DND-41 (cell line): ENCODE measurements at regions not wholly inside any gene's neighbourhood (a gene's known extent, or its start where the extent isn't known, plus 50 kb on each side); places are given as distances from the start of the nearest gene placed in this dataset.

Source experiments
- ATAC-seq: fragments of 200-7000 bp; cut with Tn5 transposase; 3 replicates; pipeline ENCODE4 v1.9.1; 2021; ENCODE audit warnings: low read depth; ENCODE audit not compliant: insufficient read depth
- DNase-seq: peaks from one replicate; pipeline ENCODE4 v3.0.0-alpha.2; 2020
- H2AFZ ChIP-seq: 2 replicates; pipeline ENCODE4 v1.6.0; 2012; ENCODE audit warnings: low read depth, low read length
- H3K27ac ChIP-seq: 2 replicates; pipeline ENCODE4 v1.5.1; 2012; ENCODE audit warnings: low read length, inconsistent platforms
- H3K27me3 ChIP-seq: fragments of 200-600 bp; sonication (generic); 2 replicates; pipeline ENCODE4 v1.6.0; 2012; ENCODE audit warnings: low read length, mild to moderate bottlenecking, inconsistent platforms; ENCODE audit not compliant: insufficient read depth, poor library complexity
- H3K36me3 ChIP-seq: 2 replicates; pipeline ENCODE4 v1.5.1; 2012; ENCODE audit warnings: low read length, inconsistent platforms; ENCODE audit not compliant: insufficient read depth
- H3K4me1 ChIP-seq: 2 replicates; pipeline ENCODE4 v1.5.1; 2012; ENCODE audit warnings: mild to moderate bottlenecking, low read length; ENCODE audit not compliant: insufficient read depth
- H3K4me2 ChIP-seq: 2 replicates; pipeline ENCODE4 v1.6.0; 2012; ENCODE audit warnings: mild to moderate bottlenecking, moderate library complexity, low read length, inconsistent platforms; ENCODE audit not compliant: insufficient read depth
- H3K4me3 ChIP-seq, 2 experiments: fragments of 200-600 bp in 1 of 2; shearing (Covaris generic) in 1 of 2; 2 replicates each; pipeline ENCODE4 v1.5.1; 2012 to 2016; ENCODE audit warnings: inconsistent platforms in 2 of 2, low read length in 2 of 2, mild to moderate bottlenecking in 2 of 2, low read depth in 1 of 2, moderate library complexity in 1 of 2
- H3K79me2 ChIP-seq: 2 replicates; pipeline ENCODE4 v1.6.0; 2012; ENCODE audit warnings: low read length, inconsistent platforms; ENCODE audit not compliant: insufficient read depth
- H3K9ac ChIP-seq: 2 replicates; pipeline ENCODE4 v1.6.0; 2012; ENCODE audit warnings: low read depth, mild to moderate bottlenecking, inconsistent platforms, low read length, moderate library complexity
- H3K9me3 ChIP-seq: 2 replicates; pipeline ENCODE4 v1.5.1; 2012; ENCODE audit warnings: low read length, moderate library complexity, mild to moderate bottlenecking, inconsistent platforms; ENCODE audit not compliant: insufficient read depth, severe bottlenecking
- H4K20me1 ChIP-seq: 2 replicates; pipeline ENCODE4 v1.6.0; 2012; ENCODE audit warnings: low read length; ENCODE audit not compliant: insufficient read depth
- EZH2 ChIP-seq: IDR thresholded peaks from 3 replicates; pipeline ENCODE4 v1.6.1; 2012; ENCODE audit warnings: borderline replicate concordance, low read depth, mild to moderate bottlenecking, moderate library complexity, low read length, inconsistent platforms; ENCODE audit not compliant: severe bottlenecking
- TF ChIP-seq, protein P1 (sequence below): IDR thresholded peaks from 2 replicates; pipeline ENCODE4 v1.5.1; 2012; ENCODE audit warnings: borderline replicate concordance, low read length, moderate library complexity, mild to moderate bottlenecking; ENCODE audit not compliant: poor library complexity, severe bottlenecking; ENCODE audit errors: extremely low read depth

DNA sequence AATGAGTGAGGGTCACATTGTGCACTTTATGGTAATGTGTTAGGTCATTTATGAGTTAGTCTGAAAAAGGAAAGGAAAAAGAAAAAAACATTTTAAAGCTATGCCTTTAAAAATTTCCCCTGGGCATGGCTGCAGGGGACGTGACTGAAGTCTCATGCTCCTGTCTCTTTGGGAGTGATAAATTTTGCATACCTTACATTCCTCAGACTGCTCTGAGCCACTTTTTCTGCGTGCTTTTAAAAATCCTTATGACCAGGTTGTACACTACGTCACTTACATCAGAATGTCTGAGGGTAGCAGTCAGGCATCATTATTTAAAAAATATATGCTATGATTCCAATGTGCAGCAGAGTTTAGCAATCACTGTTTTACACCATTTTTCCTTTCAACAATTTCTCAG is 121.2 kb downstream of the RFPL4B start:
- Histone ChIP-seq H3K27ac (no peak overlapping the region), H3K27me3 (no peaks in the 10 kb centered on the region), H2AFZ (no peak overlapping the region), H3K4me1 (no peaks in the 10 kb centered on the region), H4K20me1 (no peaks in the 10 kb centered on the region), H3K9me3 (no peaks in the 10 kb centered on the region), H3K9ac (no peak overlapping the region), H3K4me2 (no peak overlapping the region), H3K36me3 (no peaks in the 10 kb centered on the region), H3K79me2 (no peaks in the 10 kb centered on the region), H3K4me3 (no peak overlapping the region)
- TF ChIP-seq, protein P1, sequence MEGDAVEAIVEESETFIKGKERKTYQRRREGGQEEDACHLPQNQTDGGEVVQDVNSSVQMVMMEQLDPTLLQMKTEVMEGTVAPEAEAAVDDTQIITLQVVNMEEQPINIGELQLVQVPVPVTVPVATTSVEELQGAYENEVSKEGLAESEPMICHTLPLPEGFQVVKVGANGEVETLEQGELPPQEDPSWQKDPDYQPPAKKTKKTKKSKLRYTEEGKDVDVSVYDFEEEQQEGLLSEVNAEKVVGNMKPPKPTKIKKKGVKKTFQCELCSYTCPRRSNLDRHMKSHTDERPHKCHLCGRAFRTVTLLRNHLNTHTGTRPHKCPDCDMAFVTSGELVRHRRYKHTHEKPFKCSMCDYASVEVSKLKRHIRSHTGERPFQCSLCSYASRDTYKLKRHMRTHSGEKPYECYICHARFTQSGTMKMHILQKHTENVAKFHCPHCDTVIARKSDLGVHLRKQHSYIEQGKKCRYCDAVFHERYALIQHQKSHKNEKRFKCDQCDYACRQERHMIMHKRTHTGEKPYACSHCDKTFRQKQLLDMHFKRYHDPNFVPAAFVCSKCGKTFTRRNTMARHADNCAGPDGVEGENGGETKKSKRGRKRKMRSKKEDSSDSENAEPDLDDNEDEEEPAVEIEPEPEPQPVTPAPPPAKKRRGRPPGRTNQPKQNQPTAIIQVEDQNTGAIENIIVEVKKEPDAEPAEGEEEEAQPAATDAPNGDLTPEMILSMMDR = no peak
- no peak for TF ChIP-seq EZH2
- ATAC-seq (no peak), DNase-seq (no peak)

DNA sequence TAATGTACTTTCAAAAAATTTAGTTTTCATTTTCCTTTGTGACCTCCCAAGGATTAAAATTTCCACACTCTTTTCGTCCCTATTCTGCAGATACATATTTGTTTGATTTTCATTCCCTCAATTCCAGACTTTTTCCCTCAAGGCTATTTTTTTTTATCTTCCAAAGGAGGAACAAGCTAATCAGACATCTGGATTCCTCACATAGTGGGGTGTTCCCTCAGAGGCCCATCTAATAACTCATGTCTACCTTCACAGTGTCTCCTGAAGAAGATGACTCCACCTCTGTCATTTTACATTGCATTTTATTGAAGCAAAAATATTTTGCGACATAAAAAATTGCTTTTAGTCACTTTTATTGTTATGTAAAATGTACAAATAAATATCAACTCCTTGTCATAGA is 122.2 kb downstream of the RFPL4B start:
- H3K27ac ChIP-seq = no peak overlapping the region
- no peak overlapping the region for H3K4me2 ChIP-seq
- no peaks in the 10 kb centered on the region for H3K4me1 ChIP-seq
- TF ChIP-seq, protein P1 = no peak
- no peak for TF ChIP-seq EZH2
- H2AFZ ChIP-seq = no peak overlapping the region
- no peaks in the 10 kb centered on the region for H3K27me3 ChIP-seq
- ATAC-seq = no peak
- no peaks in the 10 kb centered on the region for H3K79me2 ChIP-seq
- H4K20me1 ChIP-seq = no peaks in the 10 kb centered on the region
- no peak overlapping the region for H3K4me3 ChIP-seq
- H3K36me3 ChIP-seq = no peaks in the 10 kb centered on the region
- H3K9ac ChIP-seq = no peak overlapping the region
- H3K9me3 ChIP-seq = no peaks in the 10 kb centered on the region
- DNase-seq = no peak

DNA sequence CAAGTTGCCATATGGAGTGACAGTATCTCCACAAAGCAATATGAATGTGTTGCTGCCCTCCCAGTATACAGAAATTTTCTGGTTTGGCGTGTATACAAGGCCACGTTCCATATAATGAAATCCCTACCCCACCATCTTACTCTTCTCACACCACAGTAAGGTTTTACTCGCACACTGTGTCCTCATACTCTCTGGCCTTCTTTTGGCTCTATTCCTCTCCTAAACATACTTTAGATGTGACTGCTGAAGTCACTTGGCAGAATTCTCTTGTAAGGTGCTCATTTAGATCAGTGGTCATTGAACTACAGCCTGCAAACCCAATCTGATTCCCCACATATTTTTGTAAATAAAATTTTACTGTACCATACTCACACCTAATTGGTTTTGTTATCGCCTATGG is 123.2 kb downstream of the RFPL4B start:
- Histone ChIP-seq H3K79me2 (no peaks in the 10 kb centered on the region), H3K36me3 (no peaks in the 10 kb centered on the region), H3K9me3 (no peaks in the 10 kb centered on the region), H3K9ac (no peak overlapping the region), H3K4me2 (no peak overlapping the region), H2AFZ (no peak overlapping the region), H3K27me3 (no peaks in the 10 kb centered on the region), H3K27ac (no peak overlapping the region), H3K4me3 (no peak overlapping the region), H4K20me1 (no peaks in the 10 kb centered on the region), H3K4me1 (no peaks in the 10 kb centered on the region)
- DNase-seq = no peak
- no peak for ATAC-seq
- TF ChIP-seq EZH2 = no peak
- TF ChIP-seq, protein P1 = no peak

DNA sequence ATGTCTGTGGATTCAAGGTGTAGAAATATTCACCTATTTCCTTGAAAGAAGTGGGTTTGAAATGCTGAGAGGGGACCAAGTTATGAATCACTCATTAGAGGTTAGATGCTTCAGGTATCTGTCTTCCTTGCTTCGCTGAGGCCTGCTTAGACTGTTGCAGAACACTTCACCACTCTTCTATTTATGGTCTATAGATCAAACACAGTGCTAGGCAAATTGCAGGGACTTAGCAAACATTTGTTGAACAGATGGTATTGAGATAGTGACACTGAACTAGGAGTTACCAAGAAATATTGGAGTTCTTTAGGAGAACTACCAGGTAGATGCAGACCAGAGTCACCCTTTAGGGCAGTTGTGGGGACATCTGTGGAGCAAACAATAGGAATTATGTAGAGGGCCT is 123.8 kb downstream of the RFPL4B start:
- H3K79me2 ChIP-seq = no peaks in the 10 kb centered on the region
- TF ChIP-seq, protein P1 = no peak
- no peak for TF ChIP-seq EZH2
- ATAC-seq (no peak), DNase-seq (no peak)
- no peak overlapping the region for H2AFZ ChIP-seq
- H3K27me3 ChIP-seq = no peaks in the 10 kb centered on the region
- H4K20me1 ChIP-seq = no peaks in the 10 kb centered on the region
- no peaks in the 10 kb centered on the region for H3K9me3 ChIP-seq
- no peak overlapping the region for H3K4me3 ChIP-seq
- no peaks in the 10 kb centered on the region for H3K4me1 ChIP-seq
- H3K27ac ChIP-seq = no peak overlapping the region
- H3K4me2 ChIP-seq = no peak overlapping the region
- no peaks in the 10 kb centered on the region for H3K36me3 ChIP-seq
- no peak overlapping the region for H3K9ac ChIP-seq
